Loucy (cell line): ENCODE measurements at regions not wholly inside any gene's neighbourhood (a gene's known extent, or its start where the extent isn't known, plus 50 kb on each side); places are given as distances from the start of the nearest gene placed in this dataset.

Experiments used
- H2AFZ ChIP-seq: fragments of 200-600 bp; sonication (generic); 2 replicates; pipeline ENCODE4 v1.6.0; 2016; ENCODE audit warnings: antibody characterized with exemption, mild to moderate bottlenecking, low read length, moderate library complexity
- H3F3A ChIP-seq: fragments of 200-600 bp; 2 replicates; pipeline ENCODE4 v1.6.0; 2016; ENCODE audit warnings: antibody characterized with exemption, low read depth, mild to moderate bottlenecking
- H3K27me3 ChIP-seq: fragments of 200-600 bp; sonication (generic); 2 replicates; pipeline ENCODE4 v1.6.1; 2014; ENCODE audit warnings: low read length, mild to moderate bottlenecking; ENCODE audit not compliant: insufficient read depth, poor library complexity, severe bottlenecking
- H3K36me3 ChIP-seq: fragments of 200-600 bp; sonication (generic); 2 replicates; pipeline ENCODE4 v1.6.1; 2016; ENCODE audit warnings: low read length; ENCODE audit not compliant: insufficient read depth
- H3K4me1 ChIP-seq: fragments of 200-600 bp; sonication (generic); 2 replicates; pipeline ENCODE4 v1.5.1; 2014; ENCODE audit warnings: low read length, mild to moderate bottlenecking; ENCODE audit not compliant: insufficient read depth, poor library complexity, severe bottlenecking
- H3K4me2 ChIP-seq: fragments of 200-600 bp; sonication (generic); 2 replicates; pipeline ENCODE4 v1.6.0; 2014; ENCODE audit warnings: antibody characterized with exemption, low read length, low read depth, mild to moderate bottlenecking; ENCODE audit not compliant: poor library complexity, severe bottlenecking
- H3K4me3 ChIP-seq: fragments of 200-600 bp; sonication (generic); 2 replicates; pipeline ENCODE4 v1.5.1; 2014; ENCODE audit warnings: low read length, mild to moderate bottlenecking, mixed read lengths; ENCODE audit not compliant: poor library complexity, severe bottlenecking
- H3K79me2 ChIP-seq: fragments of 200-600 bp; sonication (generic); 2 replicates; pipeline ENCODE4 v1.6.1; 2014; ENCODE audit warnings: low read length; ENCODE audit not compliant: insufficient read depth
- H3K9ac ChIP-seq: fragments of 200-600 bp; sonication (generic); 2 replicates; pipeline ENCODE4 v1.6.0; 2014; ENCODE audit warnings: mild to moderate bottlenecking, low read depth, low read length, moderate library complexity; ENCODE audit not compliant: poor library complexity, severe bottlenecking
- H3K9me2 ChIP-seq: fragments of 200-600 bp; sonication (generic); replicated peaks from 2 replicates; pipeline ENCODE4 v1.6.1; 2016; ENCODE audit warnings: low read depth, low read length, mixed read lengths
- H3K9me3 ChIP-seq: fragments of 200-600 bp; sonication (generic); 2 replicates; pipeline ENCODE4 v1.6.1; 2014; ENCODE audit warnings: mild to moderate bottlenecking, antibody characterized with exemption, low read length, low read depth; ENCODE audit not compliant: insufficient read depth
- H4K20me1 ChIP-seq: fragments of 200-600 bp; sonication (generic); 2 replicates; pipeline ENCODE4 v1.6.0; 2014; ENCODE audit warnings: antibody characterized with exemption, low read length, mild to moderate bottlenecking; ENCODE audit not compliant: insufficient read depth, poor library complexity, severe bottlenecking
- CTCF ChIP-seq: fragments of 200-600 bp; sonication (generic); conservative IDR thresholded peaks from 2 replicates; pipeline ENCODE4 v1.5.1; 2014; ENCODE audit warnings: mild to moderate bottlenecking, antibody characterized with exemption, low read length
- EZH2phosphoT487 ChIP-seq: fragments of 200-600 bp; IDR thresholded peaks from 2 replicates; pipeline ENCODE4 v1.6.1; 2018; ENCODE audit warnings: antibody characterized with exemption, mild to moderate bottlenecking, moderate library complexity, borderline replicate concordance

DNA sequence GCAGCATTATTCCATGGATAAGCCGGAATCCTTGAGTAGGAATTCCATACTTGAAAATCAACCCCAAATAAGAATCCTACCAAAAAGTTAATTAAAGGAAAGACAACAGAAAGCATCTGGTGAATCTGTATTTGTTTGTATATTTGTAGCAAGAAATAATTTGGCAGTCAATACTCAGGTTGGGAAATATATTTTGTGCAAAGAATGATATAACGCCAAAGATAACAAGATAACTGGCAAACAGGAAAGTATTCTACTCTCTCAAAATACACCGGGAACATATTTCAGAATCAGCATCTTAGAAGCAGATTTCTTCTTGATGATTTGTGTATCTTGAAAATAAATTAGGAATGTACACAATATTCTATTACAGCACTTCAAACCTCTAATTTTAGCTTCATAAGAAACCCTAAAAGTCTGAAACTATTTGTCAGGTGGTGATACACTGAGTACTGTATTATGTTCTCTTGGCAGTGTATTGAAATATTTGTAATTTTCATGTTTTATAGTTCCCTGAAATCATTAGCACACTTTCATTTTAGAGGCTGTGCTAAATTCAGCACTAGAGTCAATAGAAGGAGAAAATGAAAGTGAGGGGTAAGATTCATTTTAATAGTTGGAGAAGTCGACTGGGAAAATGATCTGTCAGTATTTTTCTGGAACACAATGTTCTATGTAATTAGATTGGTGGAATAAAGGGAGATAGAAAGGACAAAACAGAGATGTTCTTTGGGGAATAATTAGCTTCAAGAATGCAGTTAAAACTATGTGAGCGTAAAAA is 879.7 kb upstream of the GJE1 start:
- no peaks in the 10 kb centered on the region for H3K27me3 ChIP-seq
- H3K4me3 ChIP-seq: peak overlapping the region; percentile 44
- H3K9me3 ChIP-seq: no peaks in the 10 kb centered on the region
- no peaks in the 10 kb centered on the region for H3K79me2 ChIP-seq
- TF ChIP-seq EZH2phosphoT487: no peak
- no peak for TF ChIP-seq CTCF
- H3K36me3 ChIP-seq: no peaks in the 10 kb centered on the region
- no peaks in the 10 kb centered on the region for H3F3A ChIP-seq
- H3K9me2 ChIP-seq: no peaks in the 10 kb centered on the region
- H4K20me1 ChIP-seq: no peaks in the 10 kb centered on the region
- H2AFZ ChIP-seq: peak overlapping the region; percentile 72
- no peak overlapping the region for H3K9ac ChIP-seq
- H3K4me2 ChIP-seq: peak overlapping the region; percentile 29
- no peaks in the 10 kb centered on the region for H3K4me1 ChIP-seq

GRCh38 chr6:141251286-141251685 is 881.4 kb upstream of the GJE1 start:
- no peaks in the 10 kb centered on the region for H3F3A ChIP-seq
- H3K4me2 ChIP-seq: no peak overlapping the region
- no peaks in the 10 kb centered on the region for H3K9me3 ChIP-seq
- H3K9me2 ChIP-seq: no peaks in the 10 kb centered on the region
- H2AFZ ChIP-seq: no peak overlapping the region
- TF ChIP-seq EZH2phosphoT487 (no peak), CTCF (no peak)
- no peaks in the 10 kb centered on the region for H3K27me3 ChIP-seq
- H4K20me1 ChIP-seq: no peaks in the 10 kb centered on the region
- no peak overlapping the region for H3K9ac ChIP-seq
- no peak overlapping the region for H3K4me3 ChIP-seq
- no peaks in the 10 kb centered on the region for H3K79me2 ChIP-seq
- no peaks in the 10 kb centered on the region for H3K36me3 ChIP-seq
- H3K4me1 ChIP-seq: no peaks in the 10 kb centered on the region

DNA sequence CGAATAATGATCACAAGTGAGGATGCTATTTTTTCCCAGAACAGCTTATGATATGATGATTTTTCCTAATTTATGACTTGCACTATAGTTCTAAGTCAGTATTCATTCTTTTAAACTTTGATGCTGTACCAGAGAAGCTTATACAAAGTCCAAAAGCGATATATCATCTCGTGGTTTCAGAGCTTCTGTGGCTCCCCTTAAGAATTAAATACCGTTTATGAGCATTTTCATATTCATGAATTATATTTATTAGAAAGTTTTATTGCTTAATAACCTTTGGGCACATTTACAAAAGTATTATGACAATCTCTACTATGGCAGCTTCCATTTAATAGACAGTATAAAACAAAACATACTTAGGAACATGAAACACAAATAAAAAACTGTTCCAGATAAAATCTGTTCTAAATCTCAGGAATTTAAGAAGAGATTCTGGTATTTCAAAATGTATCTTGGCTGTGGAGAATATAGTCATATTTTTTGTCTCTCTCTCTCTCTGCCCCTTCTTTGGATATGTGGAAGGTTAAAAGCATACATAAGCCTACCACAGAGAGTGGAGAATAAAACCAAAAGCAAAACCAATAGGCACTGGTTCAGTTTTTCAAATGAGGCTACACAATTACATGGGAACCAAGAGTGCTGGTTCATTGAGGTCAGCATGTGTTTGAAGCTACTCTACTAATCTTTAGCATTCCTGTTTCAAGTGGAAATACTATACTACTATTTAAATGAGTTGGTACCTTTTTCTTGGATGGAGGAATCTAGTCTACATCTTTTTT is 884.5 kb upstream of the GJE1 start:
- Histone ChIP-seq H3K9me3 (no peaks in the 10 kb centered on the region), H3K4me2 (no peak overlapping the region), H2AFZ (no peak overlapping the region), H3K4me3 (no peak overlapping the region), H3F3A (no peaks in the 10 kb centered on the region), H3K9me2 (no peaks in the 10 kb centered on the region), H3K79me2 (no peaks in the 10 kb centered on the region), H3K36me3 (no peaks in the 10 kb centered on the region), H4K20me1 (no peaks in the 10 kb centered on the region), H3K27me3 (no peaks in the 10 kb centered on the region), H3K9ac (no peak overlapping the region), H3K4me1 (no peaks in the 10 kb centered on the region)
- TF ChIP-seq CTCF (no peak), EZH2phosphoT487 (no peak)
